Keratinocyte (primary cell): ENCODE measurements at regions not wholly inside any gene's neighbourhood (a gene's known extent, or its start where the extent isn't known, plus 50 kb on each side); places are given as distances from the start of the nearest gene placed in this dataset.

Experiments
- DNase-seq: peaks from one replicate; pipeline ENCODE4 v3.0.0-alpha.2; 2011; ENCODE audit warnings: low read depth, missing footprints, low spot score
- FAIRE-seq: peaks from 2 replicates; lab custom pipeline; 2011; peaks lifted over from hg19 to GRCh38; lab: Jason Lieb, UNC
- H2AFZ ChIP-seq: 2 replicates; pipeline ENCODE4 v1.6.0; 2012; ENCODE audit warnings: low read length, control low read depth, inconsistent platforms; ENCODE audit not compliant: control insufficient read depth
- H3K27ac ChIP-seq: 2 replicates; pipeline ENCODE4 v1.5.1; 2011; ENCODE audit warnings: low read length; ENCODE audit not compliant: control insufficient read depth, insufficient read depth
- H3K27me3 ChIP-seq: 3 replicates; pipeline ENCODE4 v1.6.0; 2011; ENCODE audit warnings: low read length; ENCODE audit not compliant: control insufficient read depth, insufficient read depth; ENCODE audit errors: extremely low read depth
- H3K36me3 ChIP-seq, 2 experiments: 2 replicates in 1 of 2; 3 replicates in 1 of 2; pipeline ENCODE4 v1.5.1; 2011; ENCODE audit warnings: low read length in 2 of 2, mild to moderate bottlenecking in 1 of 2; ENCODE audit not compliant: control insufficient read depth in 2 of 2, insufficient read depth in 2 of 2; ENCODE audit errors: extremely low read depth in 1 of 2
- H3K4me1 ChIP-seq: 3 replicates; pipeline ENCODE4 v1.5.1; 2011; ENCODE audit warnings: low read length; ENCODE audit not compliant: control insufficient read depth, insufficient read depth; ENCODE audit errors: extremely low read depth
- H3K4me2 ChIP-seq: 3 replicates; pipeline ENCODE4 v1.6.0; 2011; ENCODE audit warnings: low read depth, low read length; ENCODE audit not compliant: control insufficient read depth, insufficient read depth; ENCODE audit errors: extremely low read depth
- H3K4me3 ChIP-seq, 3 experiments: fragments of 200-600 bp in 1 of 3; sonication (generic) in 1 of 3; 2 replicates in 2 of 3; 3 replicates in 1 of 3; pipeline ENCODE4 v1.5.1; 2011 to 2016; ENCODE audit warnings: low read length in 3 of 3, mild to moderate bottlenecking in 3 of 3, control low read depth in 2 of 3, inconsistent platforms in 1 of 3, low read depth in 1 of 3, mixed read lengths in 1 of 3, mixed run types in 1 of 3, moderate library complexity in 1 of 3; ENCODE audit not compliant: control insufficient read depth in 2 of 3, insufficient read depth in 2 of 3; ENCODE audit errors: extremely low read depth in 1 of 3
- H3K79me2 ChIP-seq: 2 replicates; pipeline ENCODE4 v1.6.0; 2012; ENCODE audit warnings: low read length; ENCODE audit not compliant: control insufficient read depth, insufficient read depth
- H3K9ac ChIP-seq: 3 replicates; pipeline ENCODE4 v1.6.0; 2011; ENCODE audit warnings: low read length; ENCODE audit not compliant: control insufficient read depth, insufficient read depth; ENCODE audit errors: extremely low read depth
- H3K9me1 ChIP-seq: 3 replicates; pipeline ENCODE4 v1.6.0; 2011; ENCODE audit warnings: low read length; ENCODE audit not compliant: control insufficient read depth, insufficient read depth; ENCODE audit errors: extremely low read depth
- H3K9me3 ChIP-seq: 2 replicates; pipeline ENCODE4 v1.5.1; 2012; ENCODE audit warnings: low read depth, low read length; ENCODE audit not compliant: control insufficient read depth
- H4K20me1 ChIP-seq: 3 replicates; pipeline ENCODE4 v1.6.0; 2011; ENCODE audit warnings: low read length; ENCODE audit not compliant: control insufficient read depth, insufficient read depth; ENCODE audit errors: extremely low read depth
- EZH2 ChIP-seq: IDR thresholded peaks from one replicate; pipeline ENCODE4 v1.6.1; 2012; ENCODE audit warnings: inconsistent platforms, mild to moderate bottlenecking, low read length, moderate library complexity
- dilution Hi-C: fragments of 300-500 bp; cut with MboI; formaldehyde crosslinking; loops from one replicate; pipeline ENCODE4 v1.7.0; 2020; ENCODE audit warnings: low sequenced_read_pairs; ENCODE audit not compliant: extremely low pct_ligation_motif_present
- TF ChIP-seq, protein P1 (sequence below), 3 experiments: IDR thresholded peaks in 1 of 3; conservative IDR thresholded peaks in 1 of 3; optimal IDR thresholded peaks in 1 of 3; 2 replicates in 2 of 3; 3 replicates in 1 of 3; pipeline versions ENCODE3 to v1.5.1; 2011; ENCODE audit warnings: low read length in 3 of 3, mild to moderate bottlenecking in 3 of 3, moderate library complexity in 2 of 3, control low read depth in 1 of 3, inconsistent platforms in 1 of 3; ENCODE audit not compliant: insufficient read depth in 2 of 3; ENCODE audit errors: extremely low read depth in 1 of 3

- TF ChIP-seq, protein P1, sequence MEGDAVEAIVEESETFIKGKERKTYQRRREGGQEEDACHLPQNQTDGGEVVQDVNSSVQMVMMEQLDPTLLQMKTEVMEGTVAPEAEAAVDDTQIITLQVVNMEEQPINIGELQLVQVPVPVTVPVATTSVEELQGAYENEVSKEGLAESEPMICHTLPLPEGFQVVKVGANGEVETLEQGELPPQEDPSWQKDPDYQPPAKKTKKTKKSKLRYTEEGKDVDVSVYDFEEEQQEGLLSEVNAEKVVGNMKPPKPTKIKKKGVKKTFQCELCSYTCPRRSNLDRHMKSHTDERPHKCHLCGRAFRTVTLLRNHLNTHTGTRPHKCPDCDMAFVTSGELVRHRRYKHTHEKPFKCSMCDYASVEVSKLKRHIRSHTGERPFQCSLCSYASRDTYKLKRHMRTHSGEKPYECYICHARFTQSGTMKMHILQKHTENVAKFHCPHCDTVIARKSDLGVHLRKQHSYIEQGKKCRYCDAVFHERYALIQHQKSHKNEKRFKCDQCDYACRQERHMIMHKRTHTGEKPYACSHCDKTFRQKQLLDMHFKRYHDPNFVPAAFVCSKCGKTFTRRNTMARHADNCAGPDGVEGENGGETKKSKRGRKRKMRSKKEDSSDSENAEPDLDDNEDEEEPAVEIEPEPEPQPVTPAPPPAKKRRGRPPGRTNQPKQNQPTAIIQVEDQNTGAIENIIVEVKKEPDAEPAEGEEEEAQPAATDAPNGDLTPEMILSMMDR (optimal IDR thresholded peaks at IDR 0.05 in 1 of 3, IDR thresholded peaks at IDR 0.05 in 1 of 3, conservative IDR thresholded peaks at IDR 0.05 in 1 of 3; ENCODE audit: extremely low read depth in 1 of 3, insufficient read depth in 2 of 3, low read length in 3 of 3), result no peak
- no peak for TF ChIP-seq EZH2
- Histone ChIP-seq H3K9me3 (no peaks in the 10 kb centered on the region), H2AFZ (no peak overlapping the region), H3K36me3 (no peaks in the 10 kb centered on the region), H4K20me1 (no peaks in the 10 kb centered on the region), H3K27ac (no peak overlapping the region), H3K9me1 (no peaks in the 10 kb centered on the region), H3K4me1 (peaks cover 6% of the 10 kb centered on the region), H3K9ac (no peak overlapping the region), H3K4me3 (no peak overlapping the region), H3K79me2 (no peaks in the 10 kb centered on the region), H3K4me2 (no peak overlapping the region), H3K27me3 (peaks cover 7% of the 10 kb centered on the region)
- DNase-seq (no peak), FAIRE-seq (no peak)
- dilution Hi-C loops, result no loop called here
These were observed 56.1 kb upstream of the MED9 start for GRCh38 chr17:17420561-17421269.

DNA sequence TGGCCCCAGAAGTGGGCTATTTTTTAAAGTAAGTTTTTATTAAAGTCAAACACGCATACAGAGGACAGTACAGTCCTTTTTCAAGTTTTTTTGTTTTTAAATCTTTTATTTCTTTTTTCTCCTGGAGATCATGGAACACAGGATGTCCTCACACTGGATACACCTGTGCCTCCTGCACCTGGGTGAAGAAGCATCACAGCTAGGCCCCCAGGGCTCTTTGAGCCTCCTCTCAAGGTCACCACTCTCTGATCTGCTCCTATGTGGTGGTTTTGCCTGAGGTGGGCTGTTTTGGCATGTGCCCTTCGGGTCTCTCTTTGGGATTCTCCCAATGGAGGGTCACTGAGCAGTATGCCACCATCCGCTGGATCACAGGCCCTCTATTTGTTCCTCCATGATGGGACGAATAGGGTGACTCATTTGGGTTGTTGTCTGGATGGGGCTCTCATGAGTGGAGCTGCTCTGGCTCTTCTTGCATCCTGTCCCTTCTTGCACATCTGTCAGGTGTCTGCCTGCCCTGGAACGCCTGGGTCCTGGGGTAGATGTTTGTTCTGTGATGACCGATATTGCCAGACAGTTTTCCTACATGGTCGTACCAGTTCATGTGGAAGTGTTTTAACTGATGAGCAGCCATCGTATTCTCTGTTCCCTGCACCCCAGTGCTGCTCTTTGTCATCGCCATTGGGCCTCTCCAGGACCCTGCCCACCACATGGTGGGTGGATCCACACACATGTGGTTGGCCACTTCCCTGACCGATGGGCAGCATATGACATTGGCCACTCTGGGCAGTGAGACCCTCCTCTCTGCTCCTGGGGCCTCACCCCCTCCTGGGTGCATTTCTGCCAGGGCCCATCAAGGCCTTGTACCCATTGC, 55.2 kb upstream of the MED9 start:
- Histone ChIP-seq H3K9me1 (no peaks in the 10 kb centered on the region), H2AFZ (no peak overlapping the region), H3K4me2 (no peak overlapping the region), H3K4me3 (no peak overlapping the region), H3K36me3 (no peaks in the 10 kb centered on the region), H3K9me3 (no peaks in the 10 kb centered on the region), H3K4me1 (peaks cover 1% of the 10 kb centered on the region), H3K27me3 (peaks cover 7% of the 10 kb centered on the region), H3K27ac (no peak overlapping the region), H4K20me1 (no peaks in the 10 kb centered on the region), H3K9ac (no peak overlapping the region), H3K79me2 (no peaks in the 10 kb centered on the region)
- FAIRE-seq, result no peak
- DNase-seq, result no peak
- TF ChIP-seq EZH2, result no peak
- TF ChIP-seq, protein P1 (optimal IDR thresholded peaks at IDR 0.05 in 1 of 3, IDR thresholded peaks at IDR 0.05 in 1 of 3, conservative IDR thresholded peaks at IDR 0.05 in 1 of 3; ENCODE audit: extremely low read depth in 1 of 3, insufficient read depth in 2 of 3, low read length in 3 of 3), result no peak
- dilution Hi-C loops, result no loop called here
